Stimulated activated naive CD8-positive, alpha-beta T cell treated with anti-CD3 and anti-CD28 coated beads, Interleukin-15, Interleukin-2, amounts not matched to agents 100 ng/mL and 50 ng/mL, for 24 hours (primary cell): ENCODE measurements at regions not wholly inside any gene's neighbourhood (a gene's known extent, or its start where the extent isn't known, plus 50 kb on each side); places are given as distances from the start of the nearest gene placed in this dataset.
"Not testable (repeated sequence)": the region's sequence is repeated elsewhere in the genome, so short reads cannot be mapped to it uniquely, and the experiment has no call there.

Experiments used
- H3K27ac Mint-ChIP-seq: one replicate; pipeline ENCODE4 v1.8.0; 2021; ENCODE audit warnings: mild to moderate bottlenecking, mixed read lengths
- H3K27me3 Mint-ChIP-seq: one replicate; pipeline ENCODE4 v1.8.0; 2021; ENCODE audit warnings: mixed read lengths
- H3K36me3 Mint-ChIP-seq: one replicate; pipeline ENCODE4 v1.8.0; 2021; ENCODE audit warnings: low read depth, mixed read lengths
- H3K4me1 Mint-ChIP-seq: one replicate; pipeline ENCODE4 v1.8.0; 2021; ENCODE audit warnings: low read depth, mixed read lengths
- H3K4me3 Mint-ChIP-seq: one replicate; pipeline ENCODE4 v1.8.0; 2021; ENCODE audit warnings: mild to moderate bottlenecking, mixed read lengths
- H3K9me3 Mint-ChIP-seq: one replicate; pipeline ENCODE4 v1.8.0; 2021; ENCODE audit warnings: mixed read lengths

DNA sequence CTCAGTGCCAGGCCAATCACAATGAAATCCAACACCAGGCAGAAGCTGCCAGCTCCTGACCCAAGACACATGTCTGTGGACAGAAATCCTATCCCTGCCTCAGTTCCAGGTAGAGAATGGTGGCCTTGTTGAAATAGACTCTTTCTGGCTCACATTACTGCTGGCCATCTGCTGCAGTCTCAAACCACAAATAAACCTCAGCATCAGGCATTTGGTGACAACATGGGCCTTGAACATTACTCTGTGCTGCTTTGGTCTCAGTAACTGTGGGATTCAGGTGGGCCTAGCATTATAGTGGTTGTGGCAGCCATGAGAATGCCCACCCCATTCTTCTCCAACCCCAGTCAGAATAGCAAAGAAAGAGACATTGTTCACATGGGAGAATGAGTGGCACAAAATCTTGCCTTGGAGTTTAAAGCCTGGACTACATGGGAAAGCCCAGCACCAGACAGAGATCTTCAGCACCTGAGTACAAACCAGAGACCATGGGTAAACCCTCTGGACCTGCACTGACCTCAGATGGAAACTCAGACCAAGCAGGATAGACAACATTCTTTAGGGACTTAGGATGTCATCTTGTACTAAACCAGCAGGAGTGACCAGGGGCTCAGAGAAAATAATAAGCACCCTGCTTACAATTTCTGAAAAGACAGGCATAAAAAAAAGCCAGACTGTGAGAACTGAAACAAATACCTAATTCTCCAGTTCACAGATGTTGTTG is 50.4 kb upstream of the TRAM1L1 start:
- Mint-ChIP-seq H3K4me1 (no peaks in the 10 kb centered on the region), H3K4me3 (no peak overlapping the region), H3K27me3 (no peaks in the 10 kb centered on the region), H3K27ac (no peak overlapping the region), H3K9me3 (peaks cover 20% of the 10 kb centered on the region), H3K36me3 (no peaks in the 10 kb centered on the region)

- H3K27me3 Mint-ChIP-seq, result no peaks in the 10 kb centered on the region
- H3K9me3 Mint-ChIP-seq, result peaks cover 24% of the 10 kb centered on the region
- H3K4me1 Mint-ChIP-seq, result no peaks in the 10 kb centered on the region
- H3K27ac Mint-ChIP-seq, result no peak overlapping the region
- H3K36me3 Mint-ChIP-seq, result no peaks in the 10 kb centered on the region
- H3K4me3 Mint-ChIP-seq, result no peak overlapping the region
Measured at GRCh38 chr4:117137145-117137544, 51.8 kb upstream of the TRAM1L1 start.

DNA sequence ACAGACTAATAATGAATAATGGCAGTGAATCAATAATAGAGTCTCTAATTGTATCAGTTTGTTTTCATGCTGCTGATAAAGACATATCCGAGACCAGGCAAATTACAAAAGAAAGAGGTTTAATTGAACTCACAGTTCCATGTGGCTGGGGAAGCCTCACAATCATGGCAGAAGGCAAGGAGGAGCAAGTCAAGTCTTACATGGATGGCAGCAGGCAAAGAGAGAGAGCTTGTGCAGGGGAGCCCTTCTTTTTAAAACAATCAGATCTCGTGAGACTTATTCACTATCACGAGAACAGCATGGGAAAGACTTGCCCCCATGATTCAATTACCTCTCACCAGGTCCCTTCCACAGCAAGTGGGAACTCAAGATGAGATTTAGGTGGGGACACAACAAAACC is 53.4 kb upstream of the TRAM1L1 start:
- H3K9me3 Mint-ChIP-seq, result peaks cover 24% of the 10 kb centered on the region
- not testable (repeated sequence) for H3K36me3 Mint-ChIP-seq, H3K27me3 Mint-ChIP-seq, H3K4me1 Mint-ChIP-seq, H3K4me3 Mint-ChIP-seq, H3K27ac Mint-ChIP-seq

GRCh38 chr4:117154251-117154650 is 68.9 kb upstream of the TRAM1L1 start:
- H3K36me3 Mint-ChIP-seq, result no peaks in the 10 kb centered on the region
- H3K27ac Mint-ChIP-seq, result no peak overlapping the region
- H3K4me3 Mint-ChIP-seq, result no peak overlapping the region
- no peaks in the 10 kb centered on the region for H3K27me3 Mint-ChIP-seq
- H3K9me3 Mint-ChIP-seq, result peaks cover 4% of the 10 kb centered on the region
- H3K4me1 Mint-ChIP-seq, result no peaks in the 10 kb centered on the region

GRCh38 chr4:117156806-117157205 is 71.4 kb upstream of the TRAM1L1 start:
- Mint-ChIP-seq H3K9me3 (no peaks in the 10 kb centered on the region), H3K4me3 (no peak overlapping the region), H3K27ac (no peak overlapping the region), H3K36me3 (no peaks in the 10 kb centered on the region), H3K27me3 (no peaks in the 10 kb centered on the region), H3K4me1 (no peaks in the 10 kb centered on the region)

DNA sequence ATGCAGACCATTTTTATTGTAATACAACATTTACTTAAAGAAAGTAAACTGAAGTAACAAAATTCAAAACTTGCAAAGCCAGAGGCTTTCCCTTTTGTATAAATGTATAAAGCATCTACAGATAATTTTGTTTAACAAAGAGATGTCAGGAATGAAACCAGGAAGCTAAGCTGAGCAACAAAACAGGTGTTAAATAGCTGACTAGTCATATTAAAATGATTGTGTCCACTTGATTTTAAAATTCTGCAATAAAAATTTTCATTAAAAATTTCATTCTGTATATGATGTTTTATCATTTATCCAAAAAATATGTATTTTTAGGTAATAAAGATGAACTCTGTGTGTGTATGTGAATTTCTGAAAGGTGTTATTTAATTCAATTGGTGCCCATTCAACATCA is 72.0 kb upstream of the TRAM1L1 start:
- Mint-ChIP-seq H3K4me1 (no peaks in the 10 kb centered on the region), H3K27ac (no peak overlapping the region), H3K27me3 (no peaks in the 10 kb centered on the region), H3K4me3 (no peak overlapping the region), H3K9me3 (no peaks in the 10 kb centered on the region), H3K36me3 (no peaks in the 10 kb centered on the region)

DNA sequence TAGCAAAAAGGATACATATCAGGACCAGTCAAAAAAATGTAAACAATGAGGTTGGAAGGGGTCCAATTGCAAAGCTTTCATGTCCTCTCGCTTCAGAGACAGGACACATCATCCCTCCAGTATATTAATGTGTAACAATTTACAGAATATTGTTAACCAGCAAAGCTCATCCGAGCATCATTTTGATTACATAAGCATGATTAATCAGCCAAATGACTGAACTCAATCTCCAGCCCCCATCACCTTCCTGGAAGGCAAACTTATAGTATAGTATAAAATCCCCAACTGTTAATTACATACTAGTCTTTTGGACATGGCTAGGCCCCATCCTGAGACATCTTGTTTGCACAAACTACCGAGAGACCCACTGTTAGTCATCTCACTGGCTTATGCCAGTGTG is 77.6 kb upstream of the TRAM1L1 start:
- Mint-ChIP-seq H3K4me1 (no peaks in the 10 kb centered on the region), H3K27ac (no peak overlapping the region), H3K36me3 (no peaks in the 10 kb centered on the region), H3K9me3 (peaks cover 3% of the 10 kb centered on the region), H3K4me3 (no peak overlapping the region), H3K27me3 (no peaks in the 10 kb centered on the region)

GRCh38 chr4:117164338-117164737 is 79.0 kb upstream of the TRAM1L1 start:
- Mint-ChIP-seq H3K36me3 (no peaks in the 10 kb centered on the region), H3K4me1 (no peaks in the 10 kb centered on the region), H3K9me3 (peaks cover 3% of the 10 kb centered on the region), H3K4me3 (no peak overlapping the region), H3K27ac (no peak overlapping the region), H3K27me3 (no peaks in the 10 kb centered on the region)

DNA sequence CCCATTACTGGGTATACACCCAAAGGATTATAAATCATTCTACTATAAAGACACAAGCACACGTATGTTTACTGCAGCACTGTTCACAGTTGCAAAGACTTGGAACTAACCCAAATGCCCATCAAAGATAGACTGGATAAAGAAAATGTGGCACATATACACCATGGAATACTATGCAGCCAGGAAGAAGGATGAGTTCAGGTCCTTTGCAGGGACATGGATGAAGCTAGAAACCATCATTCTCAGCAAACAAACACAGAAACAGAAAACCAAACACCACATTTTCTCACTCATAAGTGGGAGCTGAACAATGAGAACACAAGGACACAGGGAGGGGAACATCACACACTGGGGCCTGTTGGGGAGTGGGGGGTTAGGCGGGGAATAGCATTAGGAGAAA is 90.0 kb upstream of the TRAM1L1 start:
- peaks cover 15% of the 10 kb centered on the region for H3K9me3 Mint-ChIP-seq
- H3K27ac Mint-ChIP-seq, H3K36me3 Mint-ChIP-seq, H3K4me1 Mint-ChIP-seq, H3K27me3 Mint-ChIP-seq, H3K4me3 Mint-ChIP-seq: not testable (repeated sequence)

DNA sequence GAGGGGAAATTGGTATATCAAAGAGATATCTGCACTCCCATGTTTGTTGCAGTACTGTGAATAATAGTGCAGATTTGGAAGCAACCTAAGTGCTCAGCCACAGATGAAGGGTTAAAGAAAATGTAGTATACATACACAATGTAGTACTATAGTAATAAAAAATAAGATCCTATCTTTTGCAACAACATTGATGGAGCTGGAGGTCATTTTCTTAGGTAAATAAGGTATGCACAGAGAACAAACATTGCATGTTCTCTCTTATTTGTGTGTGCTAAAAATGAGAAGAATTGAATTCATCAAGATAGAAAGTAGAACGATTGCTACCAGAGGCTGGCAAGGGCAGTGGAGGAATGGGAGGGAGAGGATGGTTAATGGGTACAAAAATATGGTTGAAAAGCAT is 117.9 kb upstream of the TRAM1L1 start:
- H3K36me3 Mint-ChIP-seq, result no peaks in the 10 kb centered on the region

DNA sequence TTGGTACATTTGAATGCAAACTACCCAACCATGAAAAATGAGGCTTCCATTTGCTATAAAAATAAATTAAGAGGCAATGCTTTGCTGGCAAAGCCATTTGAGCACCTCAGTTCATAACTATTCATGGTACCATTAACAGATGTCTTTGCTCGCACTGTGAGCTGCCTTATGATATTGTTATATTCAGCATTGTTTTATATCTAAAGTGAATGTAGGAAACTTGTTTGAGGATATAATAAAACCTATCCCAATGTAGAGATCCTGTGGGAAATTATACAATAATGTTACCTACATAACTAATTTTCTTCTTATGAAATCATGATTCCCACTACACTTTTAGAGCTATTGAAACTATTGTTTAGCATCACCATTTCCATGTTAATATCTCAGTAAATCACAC is 125.2 kb upstream of the TRAM1L1 start:
- Mint-ChIP-seq H3K4me1 (no peaks in the 10 kb centered on the region), H3K4me3 (no peak overlapping the region)

More for the DNA sequence above, 117.9 kb upstream of the TRAM1L1 start:
- H3K4me3 Mint-ChIP-seq, result no peak overlapping the region
- no peak overlapping the region for H3K27ac Mint-ChIP-seq
- H3K9me3 Mint-ChIP-seq, result no peaks in the 10 kb centered on the region
- H3K4me1 Mint-ChIP-seq, result no peaks in the 10 kb centered on the region
- no peaks in the 10 kb centered on the region for H3K27me3 Mint-ChIP-seq

DNA sequence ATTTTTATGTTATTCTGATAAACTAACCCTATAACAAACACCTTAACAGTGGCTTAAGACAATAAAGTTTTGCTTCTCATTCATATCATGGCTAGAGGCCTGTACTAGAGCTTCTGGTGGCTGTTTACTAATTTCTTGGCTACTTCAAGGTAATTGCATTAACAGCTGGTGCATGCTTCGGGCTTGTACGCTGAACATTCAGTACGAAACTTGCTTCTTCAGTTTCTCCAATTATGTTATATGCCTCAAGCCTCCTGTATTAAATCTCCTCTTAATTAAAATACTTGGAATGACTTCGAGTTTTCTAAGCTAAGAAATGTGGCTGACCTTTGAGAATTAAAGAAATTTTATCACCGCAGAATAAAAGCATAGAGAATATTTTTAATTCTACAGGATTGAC is 138.9 kb upstream of the TRAM1L1 start:
- Mint-ChIP-seq H3K4me3 (no peak overlapping the region), H3K9me3 (peaks cover 4% of the 10 kb centered on the region), H3K27me3 (no peaks in the 10 kb centered on the region), H3K36me3 (no peaks in the 10 kb centered on the region), H3K27ac (no peak overlapping the region), H3K4me1 (no peaks in the 10 kb centered on the region)

More for the DNA sequence above, 125.2 kb upstream of the TRAM1L1 start:
- Mint-ChIP-seq H3K27ac (no peak overlapping the region), H3K27me3 (no peaks in the 10 kb centered on the region), H3K36me3 (no peaks in the 10 kb centered on the region), H3K9me3 (no peaks in the 10 kb centered on the region)

DNA sequence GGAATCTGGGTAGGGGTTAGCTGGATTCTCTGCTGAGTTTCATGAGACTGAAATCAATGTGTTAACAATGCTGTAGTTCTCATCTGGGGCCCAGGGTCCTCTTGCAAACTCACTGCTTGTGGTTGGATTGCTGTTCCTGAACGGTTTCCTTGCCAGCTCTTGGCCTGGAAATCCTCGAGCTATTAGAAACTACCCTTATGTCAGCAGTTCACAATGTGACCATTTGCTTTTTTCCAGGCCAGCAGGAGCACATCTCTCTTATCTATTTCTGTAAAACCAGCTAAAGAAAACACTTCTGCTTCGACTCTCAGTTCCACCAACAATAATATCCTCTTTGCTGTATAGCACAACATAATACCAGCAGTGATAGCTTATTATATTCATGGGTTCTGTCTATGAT is 140.1 kb upstream of the TRAM1L1 start:
- no peak overlapping the region for H3K4me3 Mint-ChIP-seq

GRCh38 chr4:117227925-117228324 is 142.5 kb upstream of the TRAM1L1 start:
- no peaks in the 10 kb centered on the region for H3K36me3 Mint-ChIP-seq
- H3K27me3 Mint-ChIP-seq, result no peaks in the 10 kb centered on the region
- no peaks in the 10 kb centered on the region for H3K4me1 Mint-ChIP-seq

More for the DNA sequence above, 140.1 kb upstream of the TRAM1L1 start:
- Mint-ChIP-seq H3K4me1 (no peaks in the 10 kb centered on the region), H3K27ac (no peak overlapping the region), H3K36me3 (no peaks in the 10 kb centered on the region), H3K9me3 (peaks cover 4% of the 10 kb centered on the region), H3K27me3 (no peaks in the 10 kb centered on the region)

GRCh38 chr4:117239434-117239833 is 154.1 kb upstream of the TRAM1L1 start:
- H3K9me3 Mint-ChIP-seq, result no peaks in the 10 kb centered on the region
- H3K27me3 Mint-ChIP-seq, result no peaks in the 10 kb centered on the region
- H3K36me3 Mint-ChIP-seq, result no peaks in the 10 kb centered on the region
- H3K4me3 Mint-ChIP-seq, result no peak overlapping the region
- no peaks in the 10 kb centered on the region for H3K4me1 Mint-ChIP-seq
- no peak overlapping the region for H3K27ac Mint-ChIP-seq

More at GRCh38 chr4:117227925-117228324, 142.5 kb upstream of the TRAM1L1 start:
- H3K27ac Mint-ChIP-seq, result no peak overlapping the region
- H3K4me3 Mint-ChIP-seq, result no peak overlapping the region
- H3K9me3 Mint-ChIP-seq, result no peaks in the 10 kb centered on the region

GRCh38 chr4:117249333-117249732 is 164.0 kb upstream of the TRAM1L1 start:
- H3K9me3 Mint-ChIP-seq, result peaks cover 13% of the 10 kb centered on the region
- H3K27me3 Mint-ChIP-seq, result no peaks in the 10 kb centered on the region
- no peaks in the 10 kb centered on the region for H3K36me3 Mint-ChIP-seq
- H3K4me1 Mint-ChIP-seq, result no peaks in the 10 kb centered on the region
- H3K4me3 Mint-ChIP-seq, result no peak overlapping the region
- no peak overlapping the region for H3K27ac Mint-ChIP-seq
